ENCODE measurements at regions not wholly inside any gene's neighbourhood (a gene's known extent, or its start where the extent isn't known, plus 50 kb on each side); places are given as distances from the start of the nearest gene placed in this dataset.

GRCh38 chr13:55432814-55433213 lies 1707.9 kb upstream of the PRR20A start:
- Histone ChIP-seq H3K9me3 (peaks cover 3% of the 10 kb centered on the region), H3K4me3 (no peak overlapping the region), H3K27me3 (no peaks in the 10 kb centered on the region), H3K27ac (no peak overlapping the region), H3K4me1 (no peaks in the 10 kb centered on the region), H3K36me3 (no peaks in the 10 kb centered on the region)
- no peak for TF ChIP-seq EP300 (IDR thresholded peaks at IDR 0.05)
- 57% methylated on average over 4 of the region's 4 CpGs for WGBS
- no peak for DNase-seq (ENCODE audit: low spot score in 2 of 2)

- Histone ChIP-seq H3K27me3 (no peaks in the 10 kb centered on the region), H3K4me1 (no peaks in the 10 kb centered on the region), H3K36me3 (no peaks in the 10 kb centered on the region), H3K4me3 (no peak overlapping the region), H3K9me3 (peaks cover 3% of the 10 kb centered on the region), H3K27ac (no peak overlapping the region)
- WGBS: 48% methylated on average over 1 of the region's 1 CpG
- TF ChIP-seq CTCF (IDR thresholded peaks at IDR 0.05) (no peak), EP300 (IDR thresholded peaks at IDR 0.05) (no peak), POLR2AphosphoS5 (IDR thresholded peaks at IDR 0.05) (no peak), POLR2A (IDR thresholded peaks at IDR 0.05) (no peak)
- DNase-seq (ENCODE audit: low spot score in 2 of 2): no peak
These were observed 1703.6 kb upstream of the PRR20A start for GRCh38 chr13:55437162-55437561.

- Histone ChIP-seq H3K4me1 (no peaks in the 10 kb centered on the region), H3K4me3 (no peak overlapping the region), H3K9me3 (peaks cover 3% of the 10 kb centered on the region), H3K27ac (no peak overlapping the region), H3K36me3 (no peaks in the 10 kb centered on the region), H3K27me3 (no peaks in the 10 kb centered on the region)
- DNase-seq (ENCODE audit: low spot score in 2 of 2): no peak
- no peak for TF ChIP-seq EP300 (IDR thresholded peaks at IDR 0.05)
- TF ChIP-seq CTCF (IDR thresholded peaks at IDR 0.05): no peak
- TF ChIP-seq POLR2A (IDR thresholded peaks at IDR 0.05): no peak
- TF ChIP-seq POLR2AphosphoS5 (IDR thresholded peaks at IDR 0.05): no peak
- 50% methylated on average over 1 of the region's 1 CpG for WGBS
These were observed 1701.3 kb upstream of the PRR20A start for GRCh38 chr13:55439450-55439849.

- WGBS: 69% methylated on average over 4 of the region's 4 CpGs
- Histone ChIP-seq H3K9me3 (no peaks in the 10 kb centered on the region), H3K4me1 (no peaks in the 10 kb centered on the region), H3K36me3 (no peaks in the 10 kb centered on the region), H3K4me3 (no peak overlapping the region), H3K27ac (no peak overlapping the region), H3K27me3 (no peaks in the 10 kb centered on the region)
- no peak for DNase-seq (ENCODE audit: low spot score in 2 of 2)
- TF ChIP-seq POLR2A (IDR thresholded peaks at IDR 0.05) (no peak), EP300 (IDR thresholded peaks at IDR 0.05) (no peak), CTCF (IDR thresholded peaks at IDR 0.05) (no peak), POLR2AphosphoS5 (IDR thresholded peaks at IDR 0.05) (no peak)
These were observed 1700.1 kb upstream of the PRR20A start for GRCh38 chr13:55440465-55441085.

- Histone ChIP-seq H3K27ac (no peak overlapping the region), H3K27me3 (no peaks in the 10 kb centered on the region), H3K4me3 (no peak overlapping the region), H3K4me1 (no peaks in the 10 kb centered on the region), H3K36me3 (no peaks in the 10 kb centered on the region), H3K9me3 (no peaks in the 10 kb centered on the region)
- no peak for DNase-seq (ENCODE audit: low spot score in 2 of 2)
- 83% methylated on average over 3 of the region's 3 CpGs for WGBS
- TF ChIP-seq POLR2A (IDR thresholded peaks at IDR 0.05) (no peak), EP300 (IDR thresholded peaks at IDR 0.05) (no peak), CTCF (IDR thresholded peaks at IDR 0.05) (no peak)
These were observed 1676.5 kb upstream of the PRR20A start for GRCh38 chr13:55464222-55464621.

GRCh38 chr13:55467476-55467875 lies 1673.2 kb upstream of the PRR20A start:
- no peak for DNase-seq (ENCODE audit: low spot score in 2 of 2)
- 81% methylated on average over 2 of the region's 2 CpGs for WGBS
- Histone ChIP-seq H3K4me1 (no peaks in the 10 kb centered on the region), H3K27ac (no peak overlapping the region), H3K4me3 (no peak overlapping the region), H3K9me3 (no peaks in the 10 kb centered on the region), H3K36me3 (no peaks in the 10 kb centered on the region), H3K27me3 (no peaks in the 10 kb centered on the region)
- no peak for TF ChIP-seq EP300 (IDR thresholded peaks at IDR 0.05)
- no peak for TF ChIP-seq CTCF (IDR thresholded peaks at IDR 0.05)
- no peak for TF ChIP-seq POLR2A (IDR thresholded peaks at IDR 0.05)
- no peak for TF ChIP-seq POLR2AphosphoS5 (IDR thresholded peaks at IDR 0.05)

Measured in suprapubic skin (tissue), 4 donors.